GM19351 (cell line): ENCODE measurements at regions not wholly inside any gene's neighbourhood (a gene's known extent, or its start where the extent isn't known, plus 50 kb on each side); places are given as distances from the start of the nearest gene placed in this dataset.

Experiments used
- ATAC-seq: cut with Tn5 transposase; IDR thresholded peaks from one replicate; pipeline ENCODE4 v1.9.1; 2021; ENCODE audit warnings: mild to moderate bottlenecking, moderate library complexity; ENCODE audit not compliant: unreplicated experiment

DNA sequence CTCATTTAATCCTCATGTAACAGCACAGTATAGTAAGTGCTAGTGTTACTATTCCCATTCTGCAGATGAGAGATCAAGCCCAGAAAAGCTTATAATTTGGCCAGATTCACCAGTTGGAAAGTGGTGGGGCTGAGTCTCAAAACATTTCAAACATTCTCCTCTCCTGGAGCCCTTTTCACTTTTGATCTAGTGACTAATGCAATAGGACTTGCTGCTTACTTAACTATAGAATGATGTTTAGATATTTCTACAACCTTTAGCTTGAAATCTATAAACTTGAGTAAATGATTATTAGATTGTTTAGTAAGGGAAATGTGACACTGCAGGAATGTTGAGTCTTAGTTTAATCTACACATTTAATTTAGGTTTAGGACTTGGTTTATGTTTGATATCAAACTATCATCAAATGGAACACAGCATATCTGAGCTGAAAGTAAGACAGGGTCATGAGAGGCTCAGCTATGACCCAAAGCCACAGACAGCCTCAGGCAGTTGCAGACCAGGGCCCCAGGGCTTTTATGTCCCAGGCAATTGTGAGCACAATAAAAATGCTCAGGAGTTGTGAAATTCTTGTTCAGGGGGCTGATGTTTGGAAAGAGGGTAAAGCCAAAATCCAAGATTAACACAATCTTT lies 199.5 kb upstream of the HS3ST1 start:
- ATAC-seq = no peak

DNA sequence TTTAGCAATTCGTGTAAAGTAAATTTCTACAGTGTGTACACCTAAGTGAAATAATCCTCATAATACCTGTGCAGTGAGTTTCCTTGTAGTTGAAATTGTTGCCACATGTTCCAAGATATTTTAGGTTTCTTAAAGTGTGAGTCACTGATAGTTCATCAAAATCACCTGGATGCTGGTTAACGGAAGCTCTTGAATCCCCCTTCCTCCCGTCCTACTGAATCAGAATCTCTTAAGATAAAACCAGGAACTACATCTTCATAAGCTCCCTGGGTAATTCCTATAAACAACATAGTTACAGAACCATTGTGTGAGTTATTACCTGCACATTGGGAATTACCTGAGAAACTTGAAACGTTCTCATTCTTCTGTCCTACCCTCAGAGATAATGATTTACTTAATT lies 197.4 kb upstream of the HS3ST1 start:
- no peak for ATAC-seq

DNA sequence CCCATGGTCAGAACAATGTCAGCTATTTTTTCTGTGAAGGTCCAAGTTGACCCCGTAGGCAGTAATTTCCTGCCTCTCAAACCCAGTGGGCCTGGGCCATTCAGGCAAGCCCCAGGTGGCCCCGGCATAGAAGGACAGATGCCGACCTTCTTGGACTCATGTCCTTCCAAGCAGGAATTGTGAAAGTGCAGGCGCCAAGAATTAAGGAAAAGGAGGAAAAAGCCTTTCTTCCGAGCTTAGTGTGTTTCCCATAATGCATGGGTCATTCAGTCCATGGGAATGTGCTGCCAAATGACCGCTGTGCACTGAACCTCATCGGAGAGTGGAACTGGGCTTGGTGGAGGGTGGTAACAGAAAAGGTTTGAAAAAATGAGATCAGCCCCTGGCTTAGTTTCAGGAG lies 196.5 kb upstream of the HS3ST1 start:
- ATAC-seq = no peak

DNA sequence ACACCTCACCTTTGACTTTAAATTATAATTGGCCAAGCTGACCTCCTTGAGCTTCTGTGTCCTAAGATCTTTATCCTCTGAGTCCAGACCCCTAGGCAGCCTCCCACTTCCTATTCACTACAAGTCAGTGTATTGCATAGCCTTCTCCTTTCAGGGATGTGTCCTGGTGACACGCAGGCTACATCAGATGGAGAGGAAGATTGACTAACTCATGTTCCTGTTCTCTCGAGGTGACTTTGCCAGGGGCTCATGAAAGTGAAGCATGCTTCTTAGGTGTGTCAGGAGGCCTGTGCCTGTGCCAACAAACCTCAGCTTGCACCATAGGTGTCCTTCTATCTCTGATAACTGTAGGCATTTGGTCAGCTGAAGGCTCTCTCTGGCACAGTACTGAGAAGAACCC lies 195.7 kb upstream of the HS3ST1 start:
- no peak for ATAC-seq

DNA sequence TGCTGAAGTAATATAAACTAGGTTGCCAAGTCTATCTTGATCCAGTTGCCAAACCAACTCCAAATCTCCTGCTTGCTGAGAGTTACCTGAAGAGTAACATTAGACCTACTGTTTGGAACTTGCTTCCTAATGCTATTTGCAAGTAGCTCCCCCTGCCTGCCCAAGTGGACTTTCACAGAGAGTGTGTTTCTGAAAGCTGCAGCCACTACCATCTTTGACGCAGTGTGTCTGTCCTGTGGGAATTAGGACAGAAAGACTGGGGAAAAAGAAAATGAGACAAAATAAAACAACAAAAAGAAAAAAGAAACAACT lies 195.0 kb upstream of the HS3ST1 start:
- ATAC-seq = no peak

DNA sequence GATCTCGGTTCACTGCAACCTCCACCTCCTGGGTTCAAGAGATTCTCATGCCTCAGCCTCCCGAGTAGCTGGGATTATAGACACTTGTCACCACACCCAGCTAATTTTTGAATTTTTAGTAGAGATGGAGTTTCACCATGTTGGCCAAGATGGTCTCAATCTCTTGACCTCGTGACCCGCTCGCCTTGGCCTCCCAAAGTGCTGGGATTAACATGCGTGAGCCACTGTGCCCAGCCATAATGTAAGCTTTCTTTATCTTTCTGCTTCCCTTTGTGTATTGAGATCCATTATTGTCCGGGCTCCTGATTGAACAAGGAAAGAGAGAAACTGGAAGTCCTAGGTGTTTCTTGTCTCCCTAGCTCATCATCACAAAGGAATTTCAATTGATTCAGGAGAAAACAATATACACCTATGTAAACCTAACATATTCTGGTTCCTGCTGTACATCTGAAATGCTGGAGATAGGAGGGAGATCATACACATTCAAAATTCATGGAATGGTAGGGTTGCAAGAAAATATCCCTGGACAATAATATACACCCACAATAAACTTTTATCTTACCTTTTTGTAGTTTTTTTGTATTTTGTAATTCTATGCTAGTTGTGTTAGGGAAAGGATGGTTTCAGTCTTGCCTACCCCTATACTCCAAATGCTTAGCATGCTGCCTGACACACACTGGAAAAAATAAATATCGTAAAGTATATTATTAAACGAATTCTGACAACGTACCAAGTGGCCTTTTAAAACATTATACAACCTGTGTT lies 194.4 kb upstream of the HS3ST1 start:
- ATAC-seq = no peak

DNA sequence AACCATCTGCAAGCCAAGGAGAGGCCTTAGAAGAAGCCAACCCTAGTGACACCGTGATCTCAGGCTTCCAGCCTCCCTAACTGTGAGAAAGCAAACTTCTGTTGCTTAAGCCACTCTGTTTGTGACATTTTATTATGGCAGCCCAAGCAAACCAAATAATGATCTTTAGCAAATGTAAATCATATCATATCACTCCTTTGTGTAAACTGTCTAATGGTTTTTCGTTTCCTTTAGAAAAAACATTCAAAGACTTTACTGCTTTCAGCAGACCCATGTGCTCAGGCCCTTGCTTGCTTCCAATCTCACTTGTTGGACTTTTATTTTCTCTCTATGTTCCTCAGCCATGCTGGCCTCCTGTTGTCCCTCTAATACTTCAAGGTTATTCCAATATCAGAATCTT lies 192.2 kb upstream of the HS3ST1 start:
- ATAC-seq = no peak

DNA sequence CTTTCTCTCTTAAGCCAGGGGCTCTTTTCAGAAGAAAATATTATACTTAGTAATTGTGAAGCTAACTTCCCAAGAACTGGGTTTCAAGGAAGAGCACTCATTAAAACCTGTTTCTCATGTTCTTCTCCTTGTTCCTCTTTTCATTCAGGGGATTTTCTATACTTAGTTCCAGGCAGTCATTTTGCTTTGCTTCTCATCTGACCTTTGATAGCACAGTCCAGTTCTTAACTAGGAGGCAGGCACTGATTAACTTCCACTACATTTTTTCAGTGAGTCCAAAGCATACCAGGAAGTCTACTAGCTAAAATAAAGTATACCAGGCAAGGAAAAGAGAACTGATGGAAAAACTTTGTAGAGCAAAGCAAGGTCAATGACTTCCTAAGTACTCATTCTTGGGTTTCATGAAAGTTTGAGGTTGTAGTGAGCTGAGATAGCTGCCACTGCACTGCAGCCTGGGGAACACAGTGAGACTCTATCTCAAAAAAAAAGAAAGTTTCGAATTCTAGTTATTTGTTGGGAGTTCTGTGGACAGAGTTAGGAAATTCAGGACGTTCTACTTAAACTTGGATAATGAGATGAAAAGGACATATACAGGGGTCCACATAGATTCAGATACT lies 190.1 kb upstream of the HS3ST1 start:
- no peak for ATAC-seq

DNA sequence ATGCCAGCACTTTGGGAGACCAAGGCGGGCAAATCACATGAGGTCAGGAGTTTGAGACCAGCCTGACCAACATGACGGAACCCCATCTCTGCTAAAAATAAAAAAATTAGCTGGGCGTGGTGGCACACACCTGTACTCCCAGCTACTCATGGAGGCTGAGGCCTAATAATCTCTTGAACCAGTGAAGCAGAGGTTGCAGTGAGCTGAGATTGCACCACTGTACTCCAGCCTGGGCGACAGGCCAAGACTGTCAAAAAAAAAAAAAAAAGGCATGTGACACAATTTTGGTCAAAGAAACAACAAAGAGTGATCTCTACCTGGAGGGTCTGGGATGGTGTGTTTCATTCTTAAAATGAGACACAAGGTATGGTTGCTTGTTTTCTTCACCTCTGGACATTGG lies 188.2 kb upstream of the HS3ST1 start:
- ATAC-seq = no peak

DNA sequence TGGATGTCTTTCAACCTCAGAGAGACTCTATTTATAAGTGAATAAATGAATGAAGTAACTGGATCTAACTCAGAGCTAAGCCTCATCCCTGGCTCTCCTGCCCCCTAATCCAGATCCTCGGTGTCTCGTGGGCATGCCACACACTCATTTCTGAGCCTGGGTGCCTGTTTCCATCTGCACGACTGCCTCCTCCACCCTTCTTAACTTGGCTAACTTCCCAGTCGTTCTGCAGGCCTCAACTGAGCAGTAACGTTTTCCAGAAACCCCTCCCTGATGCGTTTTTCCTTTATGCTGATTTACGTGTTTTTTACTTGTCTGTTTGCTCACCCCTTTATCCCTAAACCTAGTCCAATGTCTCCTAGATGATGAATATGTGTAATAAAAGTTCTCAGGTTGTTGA lies 186.9 kb upstream of the HS3ST1 start:
- ATAC-seq = no peak

DNA sequence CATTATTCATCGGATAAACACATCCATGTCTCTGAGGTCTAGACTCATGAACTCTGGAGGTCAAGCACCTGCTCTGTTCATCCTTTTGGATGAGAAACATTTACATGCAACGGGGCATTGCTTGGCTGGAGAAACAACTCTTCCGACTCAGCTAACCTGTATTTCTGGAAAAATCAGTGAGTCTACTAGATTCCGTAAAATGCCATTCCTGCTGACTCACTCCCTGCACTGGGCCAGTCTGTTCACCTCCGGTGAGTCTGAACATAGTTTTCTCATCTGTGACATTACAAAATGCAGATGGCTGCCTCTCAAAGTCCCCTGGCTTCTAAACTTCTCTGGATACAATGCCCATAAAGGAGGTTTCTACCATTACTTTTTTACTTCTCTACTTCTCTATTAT lies 185.7 kb upstream of the HS3ST1 start:
- ATAC-seq = no peak

DNA sequence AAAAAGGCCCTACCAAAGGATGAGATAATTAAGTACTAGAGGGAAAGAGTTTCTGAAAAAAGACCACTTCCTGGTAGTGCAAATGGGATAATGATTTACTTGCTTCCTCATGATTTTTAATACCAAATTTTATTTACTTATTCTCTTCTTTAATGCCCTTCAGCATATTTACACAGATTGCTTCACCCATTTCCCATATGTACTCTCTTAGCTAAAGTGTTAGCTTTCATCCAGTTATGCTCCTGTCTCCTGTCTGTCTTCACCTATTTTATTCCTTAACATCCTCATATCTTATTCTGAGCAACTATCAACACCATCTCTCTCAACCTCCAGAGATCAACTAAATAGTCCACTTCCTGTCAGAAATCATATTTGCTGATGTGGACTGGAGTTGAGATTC lies 183.2 kb upstream of the HS3ST1 start:
- ATAC-seq = no peak

DNA sequence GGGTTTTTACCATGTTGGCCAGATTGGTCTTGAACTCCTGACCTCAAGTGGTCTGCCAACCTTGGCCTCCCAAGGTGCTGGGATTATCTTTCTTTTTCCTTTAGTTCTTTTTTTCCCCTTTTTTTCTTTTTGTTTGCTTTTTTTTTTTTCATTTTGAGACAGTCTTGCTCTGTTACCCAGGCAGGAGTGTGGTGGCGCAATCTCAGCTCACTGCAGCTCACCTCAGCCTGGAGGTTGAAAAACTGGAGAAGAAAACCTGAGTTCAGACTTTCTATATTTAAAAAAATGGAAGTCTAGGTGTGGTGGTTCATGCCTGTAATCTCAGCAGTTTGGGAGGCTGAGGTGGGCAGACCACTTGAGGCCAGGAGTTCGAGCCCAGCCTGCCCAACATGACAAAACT lies 181.1 kb upstream of the HS3ST1 start:
- ATAC-seq = no peak

DNA sequence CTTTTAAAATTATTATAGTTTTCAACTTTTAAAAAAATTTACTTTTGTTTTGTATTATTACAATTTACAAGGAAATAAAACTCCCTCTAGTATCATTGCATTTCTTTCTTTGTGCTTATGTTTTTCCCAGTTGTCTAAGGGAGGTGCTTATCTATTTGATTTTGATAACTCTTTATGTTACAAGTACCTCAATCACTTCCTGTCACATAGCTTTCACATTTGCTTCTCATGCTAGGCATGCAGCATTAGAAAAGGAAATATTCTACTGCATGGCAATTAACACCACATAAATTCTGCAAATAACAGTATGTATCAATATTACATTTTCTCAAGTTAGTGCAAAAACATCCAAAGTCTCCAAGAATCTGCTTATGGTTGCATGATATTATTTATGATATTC lies 180.3 kb upstream of the HS3ST1 start:
- ATAC-seq = no peak

DNA sequence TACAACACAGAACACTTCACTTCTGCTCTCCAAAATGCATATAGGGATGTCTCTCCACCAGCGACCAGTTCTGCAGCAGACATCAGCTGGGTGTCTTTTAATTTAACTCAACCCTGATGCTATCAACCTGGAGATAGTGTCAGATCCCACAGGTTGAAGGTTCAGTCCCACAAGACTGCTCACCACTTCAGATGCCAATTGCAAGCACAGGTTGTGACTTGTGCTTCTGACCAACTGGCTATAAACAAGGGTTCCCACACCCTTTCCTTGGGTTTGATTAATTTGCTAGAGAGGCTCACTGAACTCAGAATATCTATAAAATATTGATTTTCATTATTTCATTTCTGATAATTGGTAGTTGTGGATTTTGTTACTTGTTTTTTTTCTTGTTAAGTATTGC lies 177.4 kb upstream of the HS3ST1 start:
- no peak for ATAC-seq

DNA sequence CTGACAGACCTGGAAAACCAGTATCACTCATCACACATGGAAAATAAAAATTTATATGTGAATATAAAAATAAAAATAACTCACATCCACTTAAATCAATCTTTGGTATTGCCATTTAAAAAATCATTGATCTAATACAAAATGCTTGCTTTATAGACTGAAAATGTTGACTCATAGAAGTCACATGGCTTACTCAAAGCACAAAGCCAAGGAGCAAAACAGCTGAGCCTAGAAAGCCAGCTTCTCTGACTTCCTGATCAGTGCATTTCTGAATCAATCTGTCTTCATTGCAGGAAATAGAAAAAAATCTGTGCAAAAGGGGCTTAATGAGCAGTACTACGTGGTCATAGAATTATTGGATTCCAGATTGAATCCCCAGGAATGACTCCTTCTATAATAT lies 176.9 kb upstream of the HS3ST1 start:
- ATAC-seq = no peak

DNA sequence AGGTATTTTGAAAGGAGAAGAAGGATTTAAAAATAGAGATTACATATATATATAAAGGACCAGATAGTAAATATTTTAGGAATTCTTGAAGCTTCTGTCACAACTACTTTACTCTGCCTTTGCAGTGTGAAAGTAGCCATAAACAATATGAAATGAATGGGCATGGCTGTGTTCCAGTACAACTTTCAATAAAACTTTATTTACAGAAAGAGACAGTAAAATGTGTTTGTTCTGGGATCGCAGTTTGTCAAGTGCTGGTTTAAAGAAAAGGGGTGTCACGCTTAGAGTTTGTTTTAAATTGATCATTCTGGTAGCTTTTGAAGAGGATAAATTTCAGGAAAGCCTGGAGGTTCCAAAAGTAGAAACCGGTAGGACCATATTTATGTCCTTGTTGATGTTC lies 176.1 kb upstream of the HS3ST1 start:
- no peak for ATAC-seq

DNA sequence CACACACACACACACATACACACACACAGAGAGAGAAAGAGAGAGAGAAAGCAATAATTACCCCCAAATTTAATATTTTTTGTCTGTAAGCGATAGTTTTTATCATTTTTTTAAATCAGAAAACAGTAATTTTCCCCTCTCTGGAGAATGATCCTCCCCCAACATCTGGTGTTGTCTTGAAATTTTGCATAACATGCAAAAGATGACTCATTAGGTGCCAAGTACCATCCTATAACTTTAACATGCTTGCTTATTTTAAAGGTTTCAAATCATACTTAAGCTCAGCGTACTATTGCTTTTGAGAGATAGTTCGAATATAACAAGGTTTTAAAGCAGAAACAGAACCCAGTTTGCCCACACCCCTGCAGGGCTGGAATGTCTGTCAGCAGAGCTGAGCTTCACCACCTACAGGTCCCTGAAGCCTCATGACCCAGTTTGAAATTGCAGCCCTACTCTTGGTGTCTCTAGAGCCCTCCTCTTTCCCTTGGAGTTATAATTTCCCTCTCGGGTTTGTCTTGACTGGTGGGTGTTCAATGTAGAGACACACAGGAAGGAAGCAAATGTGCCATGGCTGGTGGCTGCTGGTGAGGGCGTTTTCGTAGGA lies 175.0 kb upstream of the HS3ST1 start:
- ATAC-seq = no peak

DNA sequence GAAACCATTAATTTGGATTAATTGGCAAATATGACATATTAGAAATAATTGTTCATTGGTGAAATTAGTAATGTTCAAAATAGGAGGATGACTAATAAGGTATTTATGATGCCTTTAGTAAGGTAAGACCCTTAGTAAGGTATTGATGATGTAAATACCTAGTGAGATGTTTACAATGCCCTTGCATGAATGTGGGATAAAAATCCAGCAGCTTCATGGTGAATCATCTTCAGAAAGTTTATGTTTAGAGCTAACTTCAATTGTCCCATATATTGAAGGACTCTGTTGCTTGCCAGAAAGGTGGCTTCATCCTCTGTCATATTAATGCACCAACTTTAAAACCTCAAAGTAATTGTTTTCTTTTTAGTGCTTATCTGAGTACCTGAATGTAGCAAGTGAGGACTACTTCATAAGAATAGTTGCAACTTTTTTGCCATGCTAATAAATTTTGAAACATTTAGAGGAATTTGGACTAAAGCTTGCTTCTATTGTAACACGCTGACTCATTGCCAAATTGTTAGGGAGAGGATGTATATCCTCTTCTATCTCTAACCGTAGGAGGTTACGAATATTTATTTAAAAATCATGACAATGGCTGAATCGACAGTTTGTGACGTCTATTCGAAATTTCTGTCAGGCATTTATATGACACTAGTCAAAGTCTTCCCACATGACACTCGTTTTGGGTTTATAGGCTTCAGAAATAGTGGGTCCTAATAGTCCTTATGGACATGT lies 174.1 kb upstream of the HS3ST1 start:
- ATAC-seq = no peak

DNA sequence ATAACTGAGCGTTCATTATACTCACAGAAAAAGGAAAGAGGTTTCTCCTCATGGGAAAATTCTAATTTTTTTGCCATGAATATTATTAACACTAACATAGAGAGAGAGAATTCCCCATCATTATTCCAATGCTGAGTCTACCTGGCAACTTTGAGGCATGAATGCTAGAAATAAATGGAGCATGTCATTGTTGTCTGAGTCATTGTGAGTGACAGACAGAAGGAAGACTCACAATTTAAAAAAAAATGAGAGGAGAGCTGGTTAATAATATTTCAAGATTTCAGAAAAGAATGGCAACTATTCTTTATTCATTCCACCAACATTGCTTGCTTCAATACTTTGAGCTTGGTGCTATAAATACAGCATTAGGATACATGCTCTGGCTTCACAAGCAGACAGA lies 170.4 kb upstream of the HS3ST1 start:
- ATAC-seq = no peak

DNA sequence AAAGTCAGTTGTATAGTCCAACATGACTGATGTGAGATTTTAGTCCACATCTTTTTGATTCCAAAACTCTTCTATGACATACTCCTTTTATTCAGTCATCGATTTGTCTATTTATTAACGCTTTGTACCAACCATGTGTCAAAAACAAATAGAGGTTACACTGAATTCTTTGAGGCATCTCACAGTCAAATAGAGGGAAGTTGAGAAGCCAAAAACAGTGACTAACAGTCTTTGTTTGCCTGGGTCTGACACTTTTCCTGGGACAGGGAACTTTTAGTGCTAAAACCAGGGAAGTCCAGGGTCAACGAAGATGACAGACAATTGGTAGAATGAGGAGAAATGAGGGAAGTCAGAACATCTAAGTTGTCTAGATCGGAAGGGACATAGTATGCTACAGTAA lies 169.9 kb upstream of the HS3ST1 start:
- ATAC-seq = no peak

DNA sequence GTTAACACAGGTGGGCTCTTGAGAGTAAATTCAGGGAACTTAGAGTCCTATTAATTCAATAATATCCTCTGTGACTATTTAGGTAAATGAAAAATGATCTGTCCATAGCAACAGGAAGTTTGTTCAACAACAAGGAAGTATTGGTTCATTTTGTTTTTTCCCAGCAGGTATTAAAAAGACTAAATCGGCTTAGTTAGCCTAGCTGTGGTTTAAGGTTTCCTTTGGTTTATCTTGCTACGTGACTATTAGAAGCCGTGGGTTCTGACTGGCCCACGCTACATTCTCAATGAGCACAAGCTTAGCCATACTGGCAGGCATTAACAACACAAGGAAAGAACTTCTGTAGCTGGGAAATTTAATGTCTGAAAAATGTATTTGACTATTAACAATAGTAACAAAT lies 168.8 kb upstream of the HS3ST1 start:
- ATAC-seq = no peak
